ENCODE measurements at regions not wholly inside any gene's neighbourhood (a gene's known extent, or its start where the extent isn't known, plus 50 kb on each side); places are given as distances from the start of the nearest gene placed in this dataset.
A peak's percentile ranks its signal among the peaks of the same experiment; 100 is the strongest.

DNA sequence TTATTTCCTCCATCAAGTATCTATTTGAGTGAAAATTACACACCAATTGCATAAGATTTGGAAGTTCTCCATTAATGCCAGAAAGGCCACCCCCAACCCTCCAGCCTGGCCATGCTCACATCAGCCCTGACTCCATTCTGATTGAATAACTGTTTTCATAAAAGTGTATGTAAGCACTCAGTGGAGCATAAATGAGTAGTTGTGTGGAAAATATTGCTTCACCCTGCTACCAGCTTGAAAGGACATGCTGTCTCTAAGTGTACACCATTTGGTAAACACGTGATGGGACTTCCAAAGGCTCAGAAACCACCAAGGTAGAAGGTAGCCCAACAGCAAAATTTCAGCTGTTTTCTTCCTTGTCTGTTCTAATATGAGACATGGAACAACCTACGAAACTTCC, 393.8 kb downstream of the ZNF385D start:
- no peak for DNase-seq (ENCODE audit: extremely low spot score, unreplicated experiment)
- H3K9me3 Mint-ChIP-seq, result peaks cover 11% of the 10 kb centered on the region
- TF ChIP-seq, protein P1, sequence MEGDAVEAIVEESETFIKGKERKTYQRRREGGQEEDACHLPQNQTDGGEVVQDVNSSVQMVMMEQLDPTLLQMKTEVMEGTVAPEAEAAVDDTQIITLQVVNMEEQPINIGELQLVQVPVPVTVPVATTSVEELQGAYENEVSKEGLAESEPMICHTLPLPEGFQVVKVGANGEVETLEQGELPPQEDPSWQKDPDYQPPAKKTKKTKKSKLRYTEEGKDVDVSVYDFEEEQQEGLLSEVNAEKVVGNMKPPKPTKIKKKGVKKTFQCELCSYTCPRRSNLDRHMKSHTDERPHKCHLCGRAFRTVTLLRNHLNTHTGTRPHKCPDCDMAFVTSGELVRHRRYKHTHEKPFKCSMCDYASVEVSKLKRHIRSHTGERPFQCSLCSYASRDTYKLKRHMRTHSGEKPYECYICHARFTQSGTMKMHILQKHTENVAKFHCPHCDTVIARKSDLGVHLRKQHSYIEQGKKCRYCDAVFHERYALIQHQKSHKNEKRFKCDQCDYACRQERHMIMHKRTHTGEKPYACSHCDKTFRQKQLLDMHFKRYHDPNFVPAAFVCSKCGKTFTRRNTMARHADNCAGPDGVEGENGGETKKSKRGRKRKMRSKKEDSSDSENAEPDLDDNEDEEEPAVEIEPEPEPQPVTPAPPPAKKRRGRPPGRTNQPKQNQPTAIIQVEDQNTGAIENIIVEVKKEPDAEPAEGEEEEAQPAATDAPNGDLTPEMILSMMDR (conservative IDR thresholded peaks at IDR 0.05), result no peak
- peaks cover 4% of the 10 kb centered on the region for H3K4me1 Mint-ChIP-seq (ENCODE audit: unreplicated experiment)
- H3K27ac Mint-ChIP-seq, result no peak overlapping the region
- no peaks in the 10 kb centered on the region for H3K36me3 Mint-ChIP-seq
- no peaks in the 10 kb centered on the region for H3K27me3 Mint-ChIP-seq
- H3K4me3 Mint-ChIP-seq, result no peak overlapping the region

DNA sequence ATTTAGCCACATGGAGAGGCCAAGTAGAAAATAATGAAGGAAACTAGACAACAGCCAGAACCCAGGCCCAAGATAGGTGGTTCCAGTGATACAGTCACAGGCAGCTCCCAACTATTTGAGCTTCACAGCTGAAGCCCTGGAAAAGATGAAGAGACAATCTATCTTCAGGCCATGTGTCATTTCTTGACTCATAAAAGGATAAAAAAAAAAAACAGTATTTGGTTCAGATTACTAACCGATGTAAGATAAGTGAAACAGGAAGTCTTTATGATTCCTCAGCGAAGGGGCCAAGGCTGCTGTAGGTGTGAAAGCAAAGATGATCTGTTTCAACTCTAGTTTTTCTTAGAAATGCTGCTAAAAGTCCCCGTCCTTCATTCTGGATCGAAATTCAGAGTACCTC, 394.6 kb downstream of the ZNF385D start:
- Mint-ChIP-seq H3K27me3 (no peaks in the 10 kb centered on the region), H3K9me3 (peaks cover 6% of the 10 kb centered on the region), H3K27ac (no peak overlapping the region), H3K4me3 (no peak overlapping the region), H3K4me1 (ENCODE audit: unreplicated experiment) (peaks cover 4% of the 10 kb centered on the region), H3K36me3 (no peaks in the 10 kb centered on the region)
- DNase-seq (ENCODE audit: extremely low spot score, unreplicated experiment), result no peak
- TF ChIP-seq, protein P1 (conservative IDR thresholded peaks at IDR 0.05), result no peak

DNA sequence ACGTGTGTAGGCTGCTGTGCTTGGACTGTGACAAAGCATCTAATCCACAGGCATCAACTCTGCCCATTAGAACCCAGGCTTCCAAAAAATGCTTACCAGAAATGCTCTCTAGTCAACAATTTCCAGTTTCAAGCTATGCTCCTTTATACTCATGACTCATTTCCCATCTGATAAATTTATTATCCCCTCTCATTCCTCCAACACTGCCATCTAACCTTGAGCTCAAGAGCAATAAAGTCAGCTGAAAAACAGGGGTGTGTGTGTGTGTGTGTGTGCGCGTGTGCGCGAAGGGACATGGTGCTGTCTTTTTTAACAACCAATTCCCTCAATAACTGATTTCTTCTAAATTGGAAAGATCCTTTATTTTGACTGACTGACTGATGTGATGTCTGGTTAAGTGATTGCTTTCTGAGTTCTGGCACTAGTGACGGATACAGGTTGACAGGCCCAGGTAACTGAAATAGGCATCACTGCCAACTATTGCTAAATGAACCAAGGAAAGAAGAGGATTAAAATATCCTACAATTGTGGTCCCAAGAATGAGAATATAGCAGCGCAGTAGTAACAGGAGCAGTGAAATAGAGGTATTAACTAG, 405.5 kb downstream of the ZNF385D start:
- TF ChIP-seq, protein P1 (conservative IDR thresholded peaks at IDR 0.05), result no peak
- Mint-ChIP-seq H3K36me3 (no peaks in the 10 kb centered on the region), H3K9me3 (no peaks in the 10 kb centered on the region), H3K4me1 (ENCODE audit: unreplicated experiment) (no peaks in the 10 kb centered on the region), H3K27ac (no peak overlapping the region), H3K4me3 (no peak overlapping the region), H3K27me3 (no peaks in the 10 kb centered on the region)
- no peak for DNase-seq (ENCODE audit: extremely low spot score, unreplicated experiment)

DNA sequence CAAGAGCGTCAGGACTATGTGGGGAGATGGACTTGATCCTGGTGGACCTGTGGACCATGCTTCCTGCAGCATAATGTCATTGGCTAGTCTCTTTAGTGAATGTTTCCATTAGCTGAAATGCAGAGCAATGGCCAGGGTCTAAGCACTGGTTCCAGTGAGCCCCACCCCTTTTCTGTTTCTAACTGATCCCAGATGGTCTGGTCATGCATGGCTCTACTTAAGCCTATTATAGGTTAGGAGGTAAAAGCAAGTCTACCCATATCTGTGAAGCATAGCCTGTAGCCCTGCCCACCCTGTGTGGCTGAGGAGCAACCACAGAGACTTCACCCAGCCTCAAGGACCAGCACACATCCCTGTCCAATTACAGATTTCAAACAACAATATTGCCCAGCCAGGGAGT, 419.2 kb downstream of the ZNF385D start:
- no peak overlapping the region for H3K27ac Mint-ChIP-seq
- no peaks in the 10 kb centered on the region for H3K36me3 Mint-ChIP-seq
- TF ChIP-seq, protein P1 (conservative IDR thresholded peaks at IDR 0.05), result no peak
- no peak overlapping the region for H3K4me3 Mint-ChIP-seq
- no peak for DNase-seq (ENCODE audit: extremely low spot score, unreplicated experiment)
- no peaks in the 10 kb centered on the region for H3K9me3 Mint-ChIP-seq
- H3K4me1 Mint-ChIP-seq (ENCODE audit: unreplicated experiment), result peaks cover 10% of the 10 kb centered on the region
- no peaks in the 10 kb centered on the region for H3K27me3 Mint-ChIP-seq

DNA sequence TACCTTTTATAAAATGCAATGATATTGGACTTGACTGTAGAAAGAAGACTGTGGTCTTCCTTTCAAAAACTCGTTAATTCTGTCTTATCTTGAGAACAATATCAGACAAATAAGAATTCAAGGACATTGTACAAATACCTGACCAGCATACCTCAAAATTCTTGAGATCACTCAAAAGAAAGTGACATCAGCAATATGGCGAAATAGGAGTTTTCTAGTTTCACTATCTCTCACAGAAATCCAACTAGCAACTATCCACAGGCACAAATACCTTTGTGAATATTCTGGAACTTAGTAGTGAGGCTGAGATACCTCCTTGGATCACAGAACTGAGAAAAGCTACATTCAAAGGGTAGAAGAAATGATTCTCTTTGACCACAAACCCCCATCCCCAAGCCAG, 419.7 kb downstream of the ZNF385D start:
- TF ChIP-seq, protein P1 (conservative IDR thresholded peaks at IDR 0.05), result no peak
- Mint-ChIP-seq H3K27ac (no peak overlapping the region), H3K4me3 (no peak overlapping the region), H3K27me3 (no peaks in the 10 kb centered on the region), H3K4me1 (ENCODE audit: unreplicated experiment) (peaks cover 14% of the 10 kb centered on the region), H3K36me3 (no peaks in the 10 kb centered on the region), H3K9me3 (no peaks in the 10 kb centered on the region)
- DNase-seq (ENCODE audit: extremely low spot score, unreplicated experiment), result no peak

DNA sequence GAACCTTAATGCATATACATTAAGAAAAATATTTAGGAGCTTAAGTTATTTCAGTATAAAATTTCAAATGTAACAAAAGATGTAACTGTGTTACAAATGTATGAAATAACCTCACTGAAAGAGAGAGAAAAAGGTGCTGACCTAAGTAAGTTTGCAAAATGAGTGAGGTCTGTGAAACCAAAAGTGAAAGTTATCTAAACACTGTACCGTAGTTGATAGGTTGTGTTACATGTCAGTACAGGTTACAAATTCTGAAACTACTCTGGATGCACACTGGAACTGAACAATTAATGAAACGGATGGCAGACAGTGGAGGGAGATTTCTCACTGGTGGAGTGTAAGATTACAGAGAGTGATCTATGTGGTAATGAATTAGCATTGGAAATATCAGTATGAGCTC, 420.7 kb downstream of the ZNF385D start:
- no peak overlapping the region for H3K27ac Mint-ChIP-seq

More for the DNA sequence above, 420.7 kb downstream of the ZNF385D start:
- Mint-ChIP-seq H3K4me1 (ENCODE audit: unreplicated experiment) (peaks cover 14% of the 10 kb centered on the region), H3K27me3 (no peaks in the 10 kb centered on the region), H3K36me3 (no peaks in the 10 kb centered on the region), H3K9me3 (no peaks in the 10 kb centered on the region), H3K4me3 (peak overlapping the region; percentile 58)
- no peak for DNase-seq (ENCODE audit: extremely low spot score, unreplicated experiment)
- TF ChIP-seq, protein P1 (conservative IDR thresholded peaks at IDR 0.05), result no peak
